GM08714 (cell line): ENCODE measurements at regions not wholly inside any gene's neighbourhood (a gene's known extent, or its start where the extent isn't known, plus 50 kb on each side); places are given as distances from the start of the nearest gene placed in this dataset.

Experiments used
- H3K4me3 ChIP-seq: fragments of 200-500 bp; sonication (Bioruptor generic); 2 replicates; pipeline ENCODE4 v1.5.1; 2014; ENCODE audit warnings: mild to moderate bottlenecking, low read length, inconsistent platforms
- ZNF274 ChIP-seq: IDR thresholded peaks from 2 replicates; pipeline ENCODE4 v1.6.1; 2012; ENCODE audit warnings: mild to moderate bottlenecking, low read depth, low read length

DNA sequence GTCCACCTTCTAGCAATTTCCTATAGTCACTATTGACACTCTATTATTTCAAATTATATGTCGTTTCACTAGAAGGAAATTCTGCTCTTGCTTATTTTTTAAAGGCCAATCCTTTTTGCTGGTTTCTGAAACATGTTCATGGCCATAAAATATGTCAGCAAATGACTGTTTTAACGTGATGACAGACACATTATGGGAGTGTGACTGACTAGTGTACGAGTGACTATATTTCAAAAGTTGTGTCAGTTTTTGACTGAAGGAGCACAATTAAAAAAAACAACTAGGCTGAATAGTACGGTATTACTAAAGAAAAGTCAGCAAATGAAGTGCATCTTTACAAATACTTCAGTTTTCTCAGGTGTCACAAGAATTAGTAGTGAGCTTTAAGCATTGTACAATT lies 196.0 kb downstream of the NR4A2 start:
- H3K4me3 ChIP-seq = no peak overlapping the region
- TF ChIP-seq ZNF274 = no peak

DNA sequence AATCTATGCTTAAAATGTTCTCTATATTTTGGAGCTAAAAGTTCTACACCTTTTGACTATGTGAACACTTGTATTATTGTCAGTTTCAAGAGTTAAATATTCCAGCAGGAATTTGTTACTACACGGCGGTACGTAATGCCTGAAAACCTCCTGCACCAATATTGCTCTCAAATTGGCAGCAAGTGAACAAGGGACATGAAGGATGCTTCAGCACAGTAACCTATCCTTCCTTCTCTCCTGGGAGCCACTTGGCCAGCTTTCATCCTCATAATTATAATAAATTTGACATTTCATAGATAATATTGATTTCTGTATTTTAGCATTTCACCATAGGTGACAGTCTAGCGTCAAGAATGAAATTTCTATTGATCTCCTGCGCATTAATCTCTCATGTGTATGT lies 197.6 kb downstream of the NR4A2 start:
- H3K4me3 ChIP-seq = no peak overlapping the region
- TF ChIP-seq ZNF274 = no peak

DNA sequence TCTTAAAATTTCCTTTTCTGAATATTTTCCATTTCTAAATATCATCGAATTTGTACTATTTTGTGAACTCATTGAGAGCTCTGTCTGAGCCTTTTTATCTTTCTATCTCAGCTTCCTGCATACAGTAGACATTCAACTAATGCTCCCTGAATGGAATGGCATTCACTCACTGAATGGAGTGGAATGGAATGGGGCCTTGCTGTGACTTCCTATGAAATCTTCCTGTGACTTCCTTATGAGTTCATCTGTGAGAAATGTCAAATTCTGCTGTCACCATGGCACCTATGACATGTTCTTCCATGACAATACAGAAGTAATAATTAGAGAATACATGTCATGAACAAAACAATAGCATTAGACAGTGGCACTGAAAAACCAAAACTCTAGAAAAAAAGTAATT lies 199.6 kb downstream of the NR4A2 start:
- TF ChIP-seq ZNF274 = no peak
- no peak overlapping the region for H3K4me3 ChIP-seq

DNA sequence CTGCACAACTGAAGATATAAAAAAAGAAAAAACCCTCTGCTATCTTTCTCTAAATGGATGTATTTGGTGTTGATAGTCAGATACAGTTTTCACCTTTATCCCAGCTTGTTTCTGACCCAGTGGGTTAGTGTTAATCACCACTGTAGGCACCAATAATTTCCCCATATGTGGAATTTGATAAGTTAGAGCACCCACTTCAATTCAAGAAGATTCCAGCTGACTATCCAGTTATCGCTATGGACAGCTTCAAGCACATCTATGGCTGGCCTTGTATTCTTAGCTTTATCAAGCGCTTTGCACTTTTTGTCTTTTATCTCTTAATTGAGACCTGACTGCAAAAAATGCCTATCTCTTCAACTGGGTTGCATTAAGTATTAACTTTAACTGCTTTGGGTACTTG lies 200.4 kb downstream of the NR4A2 start:
- no peak overlapping the region for H3K4me3 ChIP-seq
- no peak for TF ChIP-seq ZNF274

DNA sequence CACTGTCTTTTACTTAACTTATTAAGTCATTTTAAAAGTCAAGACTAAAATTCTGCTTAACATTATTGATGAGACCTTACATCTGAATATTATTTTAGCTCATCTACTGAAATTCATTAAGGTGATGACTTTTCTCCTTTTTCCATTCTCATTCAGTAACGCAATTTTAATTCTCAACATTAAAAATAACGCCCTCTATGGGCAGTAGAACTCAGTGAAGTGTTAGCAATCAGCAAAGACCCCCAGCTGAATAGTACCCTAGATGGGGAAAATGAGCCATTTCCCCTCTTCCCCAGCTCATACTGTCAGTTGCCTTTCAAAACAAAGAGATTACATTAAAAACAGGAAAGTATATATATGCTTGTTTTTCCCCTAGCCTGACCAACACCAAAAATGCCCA lies 203.3 kb downstream of the NR4A2 start:
- TF ChIP-seq ZNF274 = no peak

DNA sequence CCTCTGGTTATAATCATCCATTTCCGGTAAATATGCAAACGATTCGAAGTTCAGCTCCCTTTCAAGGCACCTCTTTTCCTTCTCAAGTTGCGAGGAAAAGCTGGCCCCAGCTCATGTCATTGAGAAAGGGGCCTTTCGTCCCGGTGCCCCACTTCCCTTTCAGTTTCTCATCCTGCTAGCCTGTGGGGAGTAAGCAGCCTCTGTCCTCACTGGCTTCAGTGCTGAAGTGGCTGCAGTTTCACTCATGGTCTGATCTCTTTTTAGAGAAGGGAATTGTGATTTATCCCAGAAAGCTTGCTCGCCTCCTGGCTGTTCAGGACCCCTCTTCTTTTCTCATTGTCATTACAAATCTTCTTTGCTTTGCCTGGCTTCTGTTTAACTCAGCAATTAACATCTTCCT lies 207.5 kb downstream of the NR4A2 start:
- H3K4me3 ChIP-seq = no peak overlapping the region
- no peak for TF ChIP-seq ZNF274

More for the DNA sequence above, 203.3 kb downstream of the NR4A2 start:
- no peak overlapping the region for H3K4me3 ChIP-seq

DNA sequence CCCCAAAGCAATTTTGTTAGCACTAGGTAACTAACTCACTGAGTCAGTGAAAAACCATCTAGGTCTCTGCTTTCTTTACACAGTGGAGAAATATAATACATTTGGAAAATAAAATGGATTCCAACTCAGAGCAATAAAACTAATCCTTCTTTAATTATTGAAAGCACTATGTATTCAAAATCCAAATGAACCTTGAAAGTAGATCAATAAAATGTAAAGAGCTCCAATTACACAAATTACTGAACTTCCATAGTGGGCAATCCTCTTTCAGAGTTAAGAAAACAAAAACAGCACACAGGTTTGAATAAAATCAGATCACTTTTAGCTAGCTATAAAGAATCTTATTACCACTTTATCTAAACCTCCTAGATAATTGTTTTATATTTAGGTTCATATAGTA lies 208.1 kb downstream of the NR4A2 start:
- H3K4me3 ChIP-seq = no peak overlapping the region
- no peak for TF ChIP-seq ZNF274

DNA sequence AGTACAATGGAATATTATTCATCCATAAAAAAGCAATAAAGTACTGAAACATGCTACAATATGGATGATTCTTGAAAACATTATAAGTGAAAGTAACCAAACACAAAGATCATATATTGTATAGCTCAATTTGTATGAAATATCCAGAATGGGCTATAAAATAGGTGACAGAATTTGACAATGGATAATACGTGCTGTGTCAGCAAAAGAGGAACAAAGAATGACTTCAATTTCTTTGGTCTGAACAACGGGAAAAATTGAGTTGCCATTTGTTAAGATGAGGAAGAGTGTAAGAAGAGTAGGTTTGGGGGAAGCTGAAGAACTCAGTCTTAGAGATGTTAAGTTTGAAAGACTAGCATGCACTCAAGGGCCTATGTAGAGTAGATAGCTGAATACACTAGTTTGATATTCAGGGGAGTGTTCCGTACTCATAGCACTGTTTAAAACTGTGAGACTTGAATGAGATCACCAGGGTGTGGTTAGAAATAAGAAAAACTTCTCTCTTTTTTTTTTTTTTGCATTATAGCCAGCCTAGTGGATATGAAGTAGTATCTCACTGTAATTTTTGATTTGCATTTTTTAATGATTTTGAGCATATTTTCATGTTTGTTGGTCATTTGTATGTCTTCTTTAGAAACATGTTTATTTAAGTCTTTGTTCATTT lies 213.6 kb downstream of the NR4A2 start:
- no peak for TF ChIP-seq ZNF274
- no peak overlapping the region for H3K4me3 ChIP-seq

DNA sequence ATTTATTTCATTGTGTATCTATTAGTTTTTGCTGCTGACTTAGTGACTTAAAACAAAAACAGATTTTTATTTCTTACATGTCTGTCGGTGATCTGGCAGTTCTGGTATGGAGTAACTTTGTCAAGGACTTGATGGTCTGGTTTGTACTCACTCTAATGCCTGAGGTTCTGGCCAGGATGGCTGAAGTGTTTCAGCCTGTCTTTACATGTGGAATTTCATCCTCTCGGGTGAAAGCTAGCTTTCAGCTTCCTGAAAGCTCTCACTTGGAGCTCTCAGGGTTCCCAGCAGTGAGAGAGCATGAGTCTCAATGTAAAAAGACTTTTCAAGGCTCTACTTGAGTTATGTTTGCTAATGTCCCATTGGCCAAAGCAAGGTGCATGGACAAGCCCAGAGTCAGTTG lies 216.4 kb downstream of the NR4A2 start:
- no peak for TF ChIP-seq ZNF274
- no peak overlapping the region for H3K4me3 ChIP-seq

DNA sequence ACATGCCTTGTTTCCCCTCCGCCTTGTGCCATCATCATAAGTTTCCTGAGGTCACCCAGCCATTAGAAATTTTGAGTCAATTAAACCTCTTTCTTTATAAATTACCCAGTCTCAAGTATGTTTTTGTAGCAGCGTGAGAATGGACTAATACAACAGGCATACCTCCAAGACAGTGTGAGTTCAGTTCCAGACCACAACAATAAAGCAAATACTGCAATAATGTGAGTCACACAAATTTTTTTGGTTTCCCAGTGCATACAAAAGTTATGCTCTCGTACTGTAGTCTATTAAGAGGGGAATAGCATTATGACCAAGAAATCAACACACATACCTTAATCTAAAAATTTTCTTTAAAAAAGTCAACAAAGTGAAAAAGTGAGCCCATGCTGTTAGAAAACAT lies 217.2 kb downstream of the NR4A2 start:
- TF ChIP-seq ZNF274 = no peak
- no peak overlapping the region for H3K4me3 ChIP-seq

DNA sequence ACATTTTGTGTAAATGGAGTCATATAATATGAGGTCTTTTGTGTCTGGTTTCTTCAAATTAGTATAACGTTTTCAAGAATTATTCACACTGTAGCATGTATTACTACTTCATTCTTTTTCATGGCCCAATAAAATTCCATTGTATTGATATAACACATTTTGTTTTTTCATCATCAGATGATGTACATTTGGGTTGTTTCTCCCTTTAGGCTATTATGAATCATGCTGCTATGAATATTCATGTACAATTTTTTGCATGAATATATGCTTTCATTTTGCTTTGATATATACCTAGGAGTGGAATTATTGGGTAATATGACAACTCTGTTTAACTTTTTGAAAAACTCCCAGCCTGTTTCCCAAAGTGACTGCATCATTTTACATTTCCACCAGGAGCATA lies 220.2 kb downstream of the NR4A2 start:
- no peak for TF ChIP-seq ZNF274
- no peak overlapping the region for H3K4me3 ChIP-seq

DNA sequence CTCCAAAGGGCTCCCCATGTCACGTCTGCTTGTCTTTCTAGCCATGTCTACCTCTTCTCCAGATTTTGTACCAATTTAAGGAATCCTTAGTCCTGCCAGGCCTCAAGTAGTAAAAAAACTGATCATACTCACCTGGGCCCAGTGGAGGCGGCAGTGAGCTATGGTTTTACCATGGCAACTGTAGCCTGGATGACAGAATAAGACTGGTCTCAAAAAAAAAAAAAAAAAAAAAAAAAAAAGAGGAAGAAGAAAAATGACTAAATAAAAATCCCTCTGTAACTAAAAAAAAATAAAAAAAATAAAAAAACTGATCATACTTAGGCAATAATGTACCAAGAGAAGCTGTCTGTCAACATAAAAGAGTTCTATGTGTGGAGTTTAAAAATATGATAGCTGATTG lies 221.6 kb downstream of the NR4A2 start:
- no peak for TF ChIP-seq ZNF274

DNA sequence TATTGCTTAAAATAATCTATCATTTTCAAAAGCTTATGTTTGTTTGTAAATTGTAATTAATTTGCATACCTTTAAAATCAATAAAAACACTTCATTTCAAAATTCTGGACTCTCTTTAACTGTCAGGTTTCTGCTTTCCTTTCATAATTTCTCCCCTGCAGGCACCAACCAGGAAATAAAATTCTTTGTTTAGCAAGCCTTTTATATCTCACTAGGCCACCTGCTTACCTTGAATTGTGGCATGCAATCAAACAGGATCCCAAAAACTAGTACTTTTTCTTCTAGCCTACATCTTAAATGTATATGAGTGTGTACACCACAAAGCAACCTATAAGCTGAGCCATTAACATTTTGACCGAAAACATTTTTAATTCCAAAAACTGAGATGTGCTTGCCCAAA lies 233.1 kb downstream of the NR4A2 start:
- no peak overlapping the region for H3K4me3 ChIP-seq
- no peak for TF ChIP-seq ZNF274

More for the DNA sequence above, 221.6 kb downstream of the NR4A2 start:
- H3K4me3 ChIP-seq = no peak overlapping the region

DNA sequence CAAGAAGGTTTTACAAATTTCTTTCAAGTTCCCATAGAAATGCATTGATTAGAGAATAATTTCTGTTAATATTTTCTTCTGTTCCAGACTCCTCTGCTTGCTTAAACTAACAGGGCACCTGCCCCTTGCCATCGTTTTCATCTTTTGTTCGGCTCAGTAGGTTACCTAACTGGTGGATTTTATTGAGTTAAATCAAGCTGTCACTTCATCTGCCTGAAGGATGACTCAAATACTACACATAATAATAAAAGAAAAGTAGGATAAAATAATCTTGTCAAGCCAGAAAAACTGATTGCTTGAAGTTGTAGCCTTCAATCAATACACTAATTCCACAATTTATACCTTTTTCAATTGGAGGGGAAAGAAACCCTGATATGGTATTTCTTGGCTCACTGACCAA lies 234.0 kb downstream of the NR4A2 start:
- H3K4me3 ChIP-seq = no peak overlapping the region
- no peak for TF ChIP-seq ZNF274

DNA sequence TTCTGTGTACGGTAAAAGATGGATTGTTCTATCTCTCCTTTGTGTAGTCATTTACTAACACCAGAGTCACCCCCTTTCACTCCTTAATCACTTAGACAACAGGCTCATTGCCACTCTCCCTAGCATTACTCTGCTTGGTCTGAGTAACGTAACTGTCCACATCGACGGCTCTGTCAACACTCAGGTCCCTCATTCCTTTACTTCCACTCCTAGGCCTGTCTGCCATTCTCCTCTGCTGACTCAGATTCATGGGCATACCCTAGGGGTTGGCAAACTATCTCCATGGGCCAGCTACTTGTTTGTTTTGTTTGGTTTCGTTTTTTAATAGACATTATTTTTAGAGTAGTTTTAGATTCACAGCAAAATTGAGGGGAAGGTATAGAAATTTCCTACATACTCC lies 243.9 kb downstream of the NR4A2 start:
- H3K4me3 ChIP-seq = no peak overlapping the region
- no peak for TF ChIP-seq ZNF274

DNA sequence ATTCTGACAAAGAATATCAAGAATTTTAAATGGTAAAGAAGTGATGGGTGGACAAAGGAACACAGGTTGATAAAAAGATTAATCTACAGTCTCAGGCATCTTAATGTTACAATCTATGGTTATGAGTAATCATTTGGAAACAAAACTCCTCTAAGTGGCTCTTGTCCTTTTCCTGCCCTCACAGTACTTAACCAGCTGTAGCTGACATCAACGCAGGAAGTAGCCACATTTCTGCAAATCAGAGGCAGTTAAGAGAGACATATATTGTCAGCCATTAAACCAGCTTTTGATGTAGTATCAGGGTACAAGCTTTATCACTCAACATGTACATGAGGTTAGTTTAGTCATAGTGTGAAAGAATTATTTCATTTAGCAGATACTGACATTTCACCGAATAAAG lies 244.6 kb downstream of the NR4A2 start:
- no peak for TF ChIP-seq ZNF274

More for the DNA sequence above, 244.6 kb downstream of the NR4A2 start:
- H3K4me3 ChIP-seq = no peak overlapping the region
